22Rv1 (cell line): ENCODE measurements at regions not wholly inside any gene's neighbourhood (a gene's known extent, or its start where the extent isn't known, plus 50 kb on each side); places are given as distances from the start of the nearest gene placed in this dataset.

ENCODE experiments used
- CTCF ChIP-seq: fragments of 450-650 bp; IDR thresholded peaks from 2 replicates; pipeline ENCODE4 v1.5.1; 2017; ENCODE audit warnings: mild to moderate bottlenecking
- ZFX ChIP-seq: fragments of 450-650 bp; IDR thresholded peaks from 2 replicates; pipeline ENCODE4 v1.6.1; 2017; ENCODE audit warnings: antibody characterized with exemption, borderline replicate concordance

GRCh38 chrX:98077440-98077839, 1193.7 kb downstream of the RPA4 start:
- TF ChIP-seq CTCF (no peak), ZFX (no peak)
